ENCODE measurements at regions not wholly inside any gene's neighbourhood (a gene's known extent, or its start where the extent isn't known, plus 50 kb on each side); places are given as distances from the start of the nearest gene placed in this dataset.

GRCh38 chr13:39859898-39860297 is 204.4 kb downstream of the COG6 start:
- no peak for DNase-seq

- DNase-seq: no peak
These were observed 207.4 kb downstream of the COG6 start for GRCh38 chr13:39862900-39863299.

GRCh38 chr13:39864221-39864620 is 208.8 kb downstream of the COG6 start:
- no peak for DNase-seq

GRCh38 chr13:39866722-39867121 is 211.3 kb downstream of the COG6 start:
- DNase-seq: no peak

GRCh38 chr13:39867807-39868206 is 212.3 kb downstream of the COG6 start:
- no peak for DNase-seq

GRCh38 chr13:39870197-39870747 is 214.8 kb downstream of the COG6 start:
- no peak for DNase-seq

- no peak for DNase-seq
These were observed 219.0 kb downstream of the COG6 start for GRCh38 chr13:39874331-39875053.

- no peak for DNase-seq
These were observed 219.9 kb downstream of the COG6 start for GRCh38 chr13:39875111-39875987.

GRCh38 chr13:39876258-39876657 is 220.8 kb downstream of the COG6 start:
- no peak for DNase-seq

GRCh38 chr13:39877134-39877533 is 221.7 kb downstream of the COG6 start:
- no peak for DNase-seq

- DNase-seq: no peak
These were observed 224.0 kb downstream of the COG6 start for GRCh38 chr13:39879286-39880035.

- DNase-seq: no peak
These were observed 225.9 kb downstream of the COG6 start for GRCh38 chr13:39881383-39881782.

GRCh38 chr13:39881887-39882286 is 226.4 kb downstream of the COG6 start:
- no peak for DNase-seq

GRCh38 chr13:39884166-39884565 is 228.7 kb downstream of the COG6 start:
- DNase-seq: no peak

- no peak for DNase-seq
These were observed 230.9 kb downstream of the COG6 start for GRCh38 chr13:39886336-39886735.

- no peak for DNase-seq
These were observed 231.9 kb downstream of the COG6 start for GRCh38 chr13:39887387-39887786.

GRCh38 chr13:39888865-39889810 is 233.7 kb downstream of the COG6 start:
- DNase-seq: no peak

- no peak for DNase-seq
These were observed 235.1 kb downstream of the COG6 start for GRCh38 chr13:39890537-39890936.

- DNase-seq: peak in 1 of 2 donors; percentile 40
These were observed 237.5 kb downstream of the COG6 start for GRCh38 chr13:39892721-39893685.

- no peak for DNase-seq
These were observed 238.3 kb downstream of the COG6 start for GRCh38 chr13:39893808-39894207.

GRCh38 chr13:39894586-39894985 is 239.1 kb downstream of the COG6 start:
- DNase-seq: no peak
